ENCODE measurements at regions not wholly inside any gene's neighbourhood (a gene's known extent, or its start where the extent isn't known, plus 50 kb on each side); places are given as distances from the start of the nearest gene placed in this dataset.

DNA sequence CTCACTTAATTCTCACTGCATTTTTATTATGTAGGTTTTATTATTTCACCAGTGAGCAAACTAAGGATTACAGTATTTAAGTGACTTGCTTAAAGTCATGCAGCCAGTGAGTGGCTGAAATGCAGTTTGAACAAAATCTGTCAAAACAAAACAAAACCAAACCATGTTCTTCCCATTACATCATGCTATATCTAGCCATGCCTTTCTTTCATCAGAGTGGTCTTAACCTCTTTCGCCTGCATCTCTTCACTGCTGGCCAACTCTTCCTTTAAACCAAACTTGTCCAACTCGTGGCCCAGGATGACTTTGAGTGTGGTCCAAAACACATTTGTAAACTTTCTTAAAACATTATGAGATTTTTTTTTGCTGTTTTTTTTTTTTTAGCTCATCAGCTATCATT, 223.2 kb downstream of the PCDH7 start:
- TF ChIP-seq EZH2 (IDR thresholded peaks at IDR 0.05; ENCODE audit: borderline replicate concordance, low read length) (no peak), CTCF (IDR thresholded peaks at IDR 0.05; ENCODE audit: low read length) (no peak)

Data from OCI-LY1 (cell line).